ENCODE measurements at regions not wholly inside any gene's neighbourhood (a gene's known extent, or its start where the extent isn't known, plus 50 kb on each side); places are given as distances from the start of the nearest gene placed in this dataset.

DNA sequence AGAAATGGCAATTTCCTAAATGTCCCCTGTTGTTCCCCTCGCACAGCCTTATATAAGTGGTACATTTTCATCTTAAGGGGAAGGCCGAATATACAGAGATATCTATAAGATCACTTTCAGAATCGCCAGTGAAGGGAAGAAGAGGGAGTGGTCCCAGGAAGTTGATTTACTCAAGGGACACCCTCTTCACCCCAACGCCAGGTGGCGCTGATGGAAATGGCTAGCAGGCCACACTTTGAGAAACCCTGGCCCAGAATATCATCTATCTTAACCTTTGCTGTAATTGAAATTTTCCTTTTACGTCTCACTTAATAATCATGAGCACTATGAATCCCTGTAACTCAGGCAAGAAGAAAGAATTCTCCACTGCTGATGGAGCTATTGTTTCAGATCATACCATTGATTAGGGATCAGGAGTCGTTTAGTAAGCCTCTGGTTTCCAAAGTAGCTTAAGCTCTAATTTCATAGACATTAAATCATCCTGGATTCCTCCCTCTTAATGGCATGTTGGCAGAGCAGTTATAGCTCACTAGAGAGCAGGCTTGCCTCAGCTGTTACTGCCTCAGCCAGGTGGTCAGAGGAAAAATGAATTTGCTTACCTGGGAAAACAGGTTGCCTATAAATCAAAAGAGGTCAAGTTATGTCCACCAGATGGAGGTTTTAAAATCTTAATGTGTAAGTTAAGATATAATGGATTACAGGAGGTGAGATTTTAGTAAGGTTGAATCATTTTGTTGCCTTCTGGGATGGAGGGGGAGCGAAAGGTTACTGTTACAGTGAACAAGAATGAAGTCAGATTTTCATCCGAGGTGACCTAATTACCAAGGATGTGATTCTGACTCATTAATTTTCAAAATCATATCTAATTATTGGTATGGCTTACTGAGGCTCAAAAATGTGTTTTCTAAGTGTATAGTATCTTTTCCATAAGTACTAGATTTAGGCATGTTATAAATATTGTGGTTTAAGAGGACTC lies 941.2 kb upstream of the TENM3 start:
- Histone ChIP-seq H3K23ac (ENCODE audit: low read depth, low read length) (no peak overlapping the region), H3K27me3 (ENCODE audit: control insufficient read depth, insufficient read depth, low read length) (no peaks in the 10 kb centered on the region), H4K20me1 (ENCODE audit: insufficient read depth, low read length) (no peaks in the 10 kb centered on the region), H2BK120ac (ENCODE audit: low read depth, low read length) (no peak overlapping the region), H3K27ac (ENCODE audit: insufficient read depth, low read length) (no peak overlapping the region), H2AK9ac (replicated peaks; ENCODE audit: low read depth, low read length, poor library complexity) (no peak overlapping the region), H4K5ac (ENCODE audit: low read depth, low read length) (no peak overlapping the region), H3K4me2 (ENCODE audit: low read depth, low read length) (no peak overlapping the region), H2AK5ac (ENCODE audit: low read depth, low read length) (no peak overlapping the region), H3K79me1 (ENCODE audit: low read depth in 1 of 2, low read length in 2 of 2) (no peaks in the 10 kb centered on the region), H4K91ac (ENCODE audit: insufficient read depth, low read depth, low read length) (no peak overlapping the region), H3K36me3 (ENCODE audit: control insufficient read depth, insufficient read depth, low read length) (no peaks in the 10 kb centered on the region), H3K9me3 (ENCODE audit: control insufficient read depth, insufficient read depth, low read length) (no peaks in the 10 kb centered on the region), H3K4ac (ENCODE audit: low read depth, low read length) (no peak overlapping the region), H3K56ac (ENCODE audit: extremely low read depth, insufficient read depth, low read length) (no peak overlapping the region), H2AFZ (replicated peaks; ENCODE audit: low read length, poor library complexity) (no peak overlapping the region), H2BK15ac (ENCODE audit: low read depth, low read length) (no peak overlapping the region), H3K14ac (replicated peaks; ENCODE audit: low read depth, low read length) (no peak overlapping the region), H4K8ac (ENCODE audit: low read depth in 2 of 2, low read length in 2 of 2) (no peak overlapping the region), H3K18ac (ENCODE audit: low read depth, low read length) (no peak overlapping the region), H3K4me1 (ENCODE audit: control insufficient read depth, insufficient read depth, low read length) (no peaks in the 10 kb centered on the region), H2BK20ac (ENCODE audit: low read depth, low read length) (no peak overlapping the region), H3K9me1 (ENCODE audit: insufficient read depth, low read length) (no peaks in the 10 kb centered on the region), H3K4me3 (ENCODE audit: insufficient read depth, low read depth, low read length) (no peak overlapping the region), H3K9ac (ENCODE audit: low read depth, low read length) (no peak overlapping the region), H2BK5ac (ENCODE audit: low read depth, low read length, poor library complexity, severe bottlenecking) (no peak overlapping the region)
- ChIA-PET POLR2A (ENCODE audit: unreplicated experiment) (no interaction called here), CTCF (interaction anchor here (0.6 kb wide), 2 partner anchors 9 to 174 kb away, joined by 3 read pairs; no protein-coding TSS in a partner anchor)
- no TSS peak for BruUV-seq (replicated peaks)
- no CpG with 5 or more reads among the region's 9 CpGs for WGBS, 2 experiments (ENCODE audit: extremely low coverage in 2 of 2, insufficient read length in 1 of 2)
- in situ Hi-C loops (cut with MboI; ENCODE audit: low sequenced_read_pairs), result no loop called here
- intact Hi-C loops (cut with micrococcal nuclease), result loop anchor here (1.0 to 5.0 kb wide), 2 partner anchors 226 to 1625 kb away; no protein-coding TSS in a partner anchor
- dilution Hi-C loops (cut with HindIII; ENCODE audit: low sequenced_read_pairs, unreplicated experiment), result no loop called here
- peak; percentile 43 for DNase-seq
- ATAC-seq (ENCODE audit: low read depth), result peak; percentile 64; the same call in 1 of the 2 replicates
- TF ChIP-seq RAD21 (IDR thresholded peaks at IDR 0.05; ENCODE audit: low read length), result peak; percentile 60
- TF ChIP-seq SMC3 (IDR thresholded peaks at IDR 0.05; ENCODE audit: low read depth, low read length), result peak; percentile 79
- TF ChIP-seq, protein P1, sequence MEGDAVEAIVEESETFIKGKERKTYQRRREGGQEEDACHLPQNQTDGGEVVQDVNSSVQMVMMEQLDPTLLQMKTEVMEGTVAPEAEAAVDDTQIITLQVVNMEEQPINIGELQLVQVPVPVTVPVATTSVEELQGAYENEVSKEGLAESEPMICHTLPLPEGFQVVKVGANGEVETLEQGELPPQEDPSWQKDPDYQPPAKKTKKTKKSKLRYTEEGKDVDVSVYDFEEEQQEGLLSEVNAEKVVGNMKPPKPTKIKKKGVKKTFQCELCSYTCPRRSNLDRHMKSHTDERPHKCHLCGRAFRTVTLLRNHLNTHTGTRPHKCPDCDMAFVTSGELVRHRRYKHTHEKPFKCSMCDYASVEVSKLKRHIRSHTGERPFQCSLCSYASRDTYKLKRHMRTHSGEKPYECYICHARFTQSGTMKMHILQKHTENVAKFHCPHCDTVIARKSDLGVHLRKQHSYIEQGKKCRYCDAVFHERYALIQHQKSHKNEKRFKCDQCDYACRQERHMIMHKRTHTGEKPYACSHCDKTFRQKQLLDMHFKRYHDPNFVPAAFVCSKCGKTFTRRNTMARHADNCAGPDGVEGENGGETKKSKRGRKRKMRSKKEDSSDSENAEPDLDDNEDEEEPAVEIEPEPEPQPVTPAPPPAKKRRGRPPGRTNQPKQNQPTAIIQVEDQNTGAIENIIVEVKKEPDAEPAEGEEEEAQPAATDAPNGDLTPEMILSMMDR (conservative IDR thresholded peaks at IDR 0.05; ENCODE audit: low read depth, low read length), result peak; percentile 61
- no peak for TF ChIP-seq POLR2A (IDR thresholded peaks at IDR 0.05; ENCODE audit: low read depth, low read length)

Data from IMR-90 (cell line).